HEK293T (cell line): ENCODE measurements at regions not wholly inside any gene's neighbourhood (a gene's known extent, or its start where the extent isn't known, plus 50 kb on each side); places are given as distances from the start of the nearest gene placed in this dataset.

Source experiments
- SP1 ChIP-seq: fragments of 450-650 bp; IDR thresholded peaks from 2 replicates; pipeline ENCODE4 v1.6.1; 2017
- SUZ12 ChIP-seq: fragments of 450-650 bp; IDR thresholded peaks from 2 replicates; pipeline ENCODE4 v1.6.1; 2016; ENCODE audit warnings: mild to moderate bottlenecking

DNA sequence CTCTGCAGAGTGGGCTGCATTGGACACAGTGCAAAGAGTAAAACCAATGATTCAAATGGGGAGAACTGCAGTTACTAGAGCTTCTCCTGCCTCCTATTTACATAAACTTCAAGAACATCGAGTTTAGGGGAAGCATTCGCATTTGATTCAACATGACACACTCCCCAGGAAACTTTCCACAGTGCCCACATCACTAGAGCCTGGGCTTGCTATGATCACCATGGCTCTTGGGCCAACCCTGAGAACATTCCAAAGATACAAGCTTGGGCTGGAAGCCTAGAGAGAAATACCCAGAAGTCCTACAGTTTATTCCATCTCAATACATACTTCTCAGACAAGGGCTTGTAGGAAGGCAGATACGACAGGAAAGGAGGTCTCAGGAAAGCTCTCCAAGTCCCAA lies 337.9 kb downstream of the CD83 start:
- TF ChIP-seq SUZ12 (no peak), SP1 (no peak)
